Astrocyte of the cerebellum (primary cell): ENCODE measurements at regions not wholly inside any gene's neighbourhood (a gene's known extent, or its start where the extent isn't known, plus 50 kb on each side); places are given as distances from the start of the nearest gene placed in this dataset.

ENCODE experiments used
- DNase-seq: peaks from one replicate; pipeline ENCODE4 v3.0.0-alpha.2; 2011; ENCODE audit warnings: low read depth
- H3K4me3 ChIP-seq: 2 replicates; pipeline ENCODE4 v1.5.1; 2011; ENCODE audit warnings: mild to moderate bottlenecking, low read depth, low read length, moderate library complexity
- CTCF ChIP-seq: IDR thresholded peaks from 2 replicates; pipeline ENCODE4 v1.5.1; 2012; ENCODE audit warnings: low read length, low read depth, moderate library complexity, mild to moderate bottlenecking; ENCODE audit errors: missing control alignments
- in situ Hi-C: cut with HindIII; loops from 2 replicates; pipeline ENCODE4 v1.10.0; 2017; ENCODE audit warnings: low sequenced_read_pairs

GRCh38 chr2:144673456-144673855 lies 153.5 kb upstream of the ZEB2 start:
- in situ Hi-C loops, result no loop called here
- no peak for DNase-seq
- TF ChIP-seq CTCF, result no peak
- H3K4me3 ChIP-seq, result no peak overlapping the region

GRCh38 chr2:144671695-144672455 lies 152.0 kb upstream of the ZEB2 start:
- in situ Hi-C loops, result no loop called here

GRCh38 chr2:144670738-144671137 lies 150.8 kb upstream of the ZEB2 start:
- DNase-seq, result no peak
- H3K4me3 ChIP-seq, result no peak overlapping the region
- in situ Hi-C loops, result no loop called here
- TF ChIP-seq CTCF, result no peak

More at GRCh38 chr2:144671695-144672455, 152.0 kb upstream of the ZEB2 start:
- DNase-seq, result no peak
- no peak for TF ChIP-seq CTCF
- H3K4me3 ChIP-seq, result no peak overlapping the region

GRCh38 chr2:144670080-144670479 lies 150.2 kb upstream of the ZEB2 start:
- in situ Hi-C loops, result no loop called here
- H3K4me3 ChIP-seq, result no peak overlapping the region
- TF ChIP-seq CTCF, result no peak
- no peak for DNase-seq

- in situ Hi-C loops, result no loop called here
- TF ChIP-seq CTCF, result no peak
- DNase-seq, result no peak
- H3K4me3 ChIP-seq, result no peak overlapping the region
Measured at GRCh38 chr2:144669196-144669987, 149.5 kb upstream of the ZEB2 start.

- no peak for DNase-seq
- TF ChIP-seq CTCF, result no peak
- in situ Hi-C loops, result no loop called here
- H3K4me3 ChIP-seq, result no peak overlapping the region
Measured at GRCh38 chr2:144668493-144669110, 148.7 kb upstream of the ZEB2 start.
